Activated CD4-positive, alpha-beta T cell treated with anti-CD3 and anti-CD28 coated beads, Interleukin-10, Interleukin-2, amounts not matched to agents 100 ng/mL and 50 ng/mL, durations not matched to agents 16 hours and 8 hours (primary cell): ENCODE measurements at regions not wholly inside any gene's neighbourhood (a gene's known extent, or its start where the extent isn't known, plus 50 kb on each side); places are given as distances from the start of the nearest gene placed in this dataset.

Experiments
- DNase-seq: peaks from one replicate; pipeline ENCODE4 v3.0.0-alpha.2; 2020

GRCh38 chr2:120809609-120810440 lies 74.2 kb downstream of the GLI2 start:
- DNase-seq: no peak

GRCh38 chr2:120810639-120811038 lies 75.0 kb downstream of the GLI2 start:
- DNase-seq: no peak

- no peak for DNase-seq
Measured at GRCh38 chr2:120812866-120813265, 77.2 kb downstream of the GLI2 start.

- no peak for DNase-seq
Measured at GRCh38 chr2:120814352-120814751, 78.7 kb downstream of the GLI2 start.

- no peak for DNase-seq
Measured at GRCh38 chr2:120815292-120815691, 79.6 kb downstream of the GLI2 start.

DNA sequence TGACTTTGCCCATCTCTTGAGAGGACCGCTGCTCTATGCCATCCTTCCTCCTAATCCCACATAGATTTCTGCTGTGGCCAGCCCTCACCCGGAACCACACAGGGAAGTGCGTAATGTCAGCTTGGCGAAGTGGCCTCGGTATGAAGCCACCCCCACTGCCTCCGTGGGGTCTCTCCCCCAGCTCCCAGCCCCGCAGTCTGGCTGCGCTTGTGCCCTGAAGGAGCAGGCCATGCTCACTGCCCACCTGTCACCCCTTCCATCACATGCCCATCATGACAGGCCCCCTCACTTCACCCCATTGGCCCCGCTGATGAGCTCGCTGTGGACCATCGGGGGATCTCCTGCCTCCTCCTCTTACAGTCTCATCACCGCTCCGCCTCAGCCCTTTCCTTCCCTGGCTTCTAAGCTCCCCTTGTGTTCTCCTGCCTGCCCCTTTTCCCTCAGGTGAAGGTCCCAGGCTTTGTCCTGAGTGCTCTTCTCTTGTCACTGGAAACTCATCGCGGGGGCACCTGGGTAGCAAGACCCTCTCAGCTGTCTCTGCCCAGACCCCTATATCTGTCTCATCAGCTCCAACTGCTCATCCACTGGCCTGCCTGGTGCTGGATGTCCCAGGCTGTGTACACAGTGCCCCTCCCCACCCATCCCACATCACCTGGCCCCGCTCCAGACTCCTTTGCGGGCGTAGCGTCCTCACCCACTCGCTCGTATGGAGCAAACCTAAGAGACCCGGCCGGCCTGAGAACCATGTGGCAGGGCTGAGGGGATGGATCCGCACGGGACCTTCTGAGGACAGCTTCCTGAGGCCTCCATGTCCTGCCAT lies 81.7 kb downstream of the GLI2 start:
- DNase-seq: no peak

- DNase-seq: no peak
Measured at GRCh38 chr2:120817956-120818325, 82.3 kb downstream of the GLI2 start.

- no peak for DNase-seq
Measured at GRCh38 chr2:120818441-120818920, 82.8 kb downstream of the GLI2 start.

GRCh38 chr2:120819720-120820210 lies 84.1 kb downstream of the GLI2 start:
- DNase-seq: no peak

GRCh38 chr2:120820263-120820952 lies 84.7 kb downstream of the GLI2 start:
- DNase-seq: no peak

- DNase-seq: no peak
Measured at GRCh38 chr2:120820953-120821279, 85.2 kb downstream of the GLI2 start.

GRCh38 chr2:120821446-120822160 lies 85.9 kb downstream of the GLI2 start:
- DNase-seq: no peak

GRCh38 chr2:120822933-120823332 lies 87.3 kb downstream of the GLI2 start:
- no peak for DNase-seq

DNA sequence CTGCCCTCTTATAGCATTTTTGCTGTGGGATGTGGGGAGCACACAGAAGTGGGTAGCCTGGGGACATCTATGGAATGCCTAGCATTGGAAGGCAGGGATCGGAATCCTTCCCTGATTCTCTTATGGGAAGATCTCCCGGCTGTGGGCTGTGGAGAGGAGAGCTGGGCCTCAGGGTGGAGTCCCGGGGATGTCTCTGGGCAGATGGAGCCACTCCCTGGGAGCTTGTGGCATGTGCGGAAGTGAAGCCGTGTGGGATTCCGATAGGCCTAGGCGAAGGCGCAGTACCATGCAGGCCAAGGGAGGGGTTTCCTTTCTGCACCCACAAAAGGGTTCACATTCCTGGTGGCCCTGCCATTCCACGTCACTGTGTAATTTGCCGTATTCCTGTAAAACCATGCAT lies 87.9 kb downstream of the GLI2 start:
- no peak for DNase-seq

GRCh38 chr2:120824246-120824645 lies 88.6 kb downstream of the GLI2 start:
- DNase-seq: no peak

GRCh38 chr2:120825370-120826259 lies 89.9 kb downstream of the GLI2 start:
- no peak for DNase-seq

DNA sequence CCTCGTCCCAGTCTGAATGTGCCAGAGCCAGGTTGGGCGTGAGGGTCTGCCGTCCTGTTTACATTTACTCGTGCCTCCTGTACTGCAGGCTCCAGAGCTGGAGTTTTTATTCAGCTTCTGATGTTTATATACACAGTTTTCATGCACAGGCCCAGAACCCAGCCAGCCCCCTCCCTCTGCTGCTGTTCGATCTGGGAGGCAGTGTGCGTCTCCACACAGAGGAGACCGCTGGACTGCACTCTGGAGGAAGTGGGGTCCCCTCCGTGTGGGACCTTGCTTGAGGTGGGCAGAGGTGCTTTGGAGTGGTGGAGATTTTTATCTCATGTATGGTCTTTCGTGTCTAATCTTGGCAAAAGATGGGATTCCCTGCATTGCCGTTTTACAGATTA lies 90.6 kb downstream of the GLI2 start:
- DNase-seq: no peak

DNA sequence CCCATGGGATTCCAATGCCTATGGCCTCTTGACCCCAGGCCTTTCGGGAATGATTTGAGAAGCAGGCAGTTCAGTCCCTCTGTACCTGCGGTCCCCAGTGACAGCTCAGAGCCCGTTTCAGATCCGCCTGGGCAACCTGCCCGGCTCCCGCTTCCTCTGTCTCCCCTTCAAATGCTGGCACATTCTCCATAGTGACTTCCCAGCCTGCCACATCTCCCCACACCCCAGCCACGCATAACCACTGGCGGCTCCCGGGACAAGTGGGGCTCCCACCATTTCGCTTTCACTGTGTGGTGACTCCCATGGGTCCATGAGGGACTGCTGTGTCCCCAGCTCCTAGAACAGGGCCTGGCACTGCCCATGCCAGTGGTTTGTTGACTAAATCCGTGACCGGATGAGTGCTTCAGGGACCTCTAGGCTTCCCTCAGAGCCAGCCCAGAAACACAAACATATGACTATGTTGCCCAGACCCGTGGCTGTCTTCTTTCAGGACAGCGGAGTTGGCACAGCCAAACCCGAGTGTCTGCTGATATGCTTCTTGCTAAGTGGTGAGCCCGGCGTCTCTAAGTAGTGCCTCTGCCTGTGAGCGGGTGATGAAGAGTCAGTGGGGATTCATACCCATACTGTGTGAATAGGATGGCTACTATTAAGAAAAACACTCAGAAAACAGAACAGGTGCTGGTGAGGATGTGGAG lies 91.2 kb downstream of the GLI2 start:
- DNase-seq: no peak

GRCh38 chr2:120828066-120828465 lies 92.4 kb downstream of the GLI2 start:
- DNase-seq: no peak

- DNase-seq: no peak
Measured at GRCh38 chr2:120828829-120829632, 93.4 kb downstream of the GLI2 start.
